ENCODE measurements at regions not wholly inside any gene's neighbourhood (a gene's known extent, or its start where the extent isn't known, plus 50 kb on each side); places are given as distances from the start of the nearest gene placed in this dataset.

GRCh38 chr9:81532251-81532650 lies 157.1 kb downstream of the TLE1 start:
- DNase-seq: no peak

DNA sequence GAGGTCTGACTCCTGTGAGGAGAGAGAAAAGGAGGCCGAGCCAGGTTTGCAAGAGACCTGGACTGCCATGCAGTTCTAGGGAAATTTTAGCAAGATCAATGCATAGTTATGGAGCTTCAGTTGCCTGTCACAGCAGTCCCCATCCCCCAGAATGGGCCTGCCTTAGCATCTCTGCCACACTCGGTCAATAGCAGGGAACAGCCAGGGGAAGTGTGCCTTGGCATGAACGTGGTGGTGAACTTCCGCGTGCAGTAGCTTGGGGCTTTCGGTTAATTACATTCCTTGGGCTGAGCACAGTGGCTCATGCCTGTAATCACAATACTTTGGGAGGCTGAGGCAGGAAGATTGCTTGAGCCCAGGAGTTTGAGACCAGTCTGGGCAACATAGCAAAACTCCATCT lies 157.8 kb downstream of the TLE1 start:
- no peak for DNase-seq

GRCh38 chr9:81530846-81531245 lies 158.5 kb downstream of the TLE1 start:
- DNase-seq: no peak

GRCh38 chr9:81530310-81530810 lies 159.0 kb downstream of the TLE1 start:
- no peak for DNase-seq

DNA sequence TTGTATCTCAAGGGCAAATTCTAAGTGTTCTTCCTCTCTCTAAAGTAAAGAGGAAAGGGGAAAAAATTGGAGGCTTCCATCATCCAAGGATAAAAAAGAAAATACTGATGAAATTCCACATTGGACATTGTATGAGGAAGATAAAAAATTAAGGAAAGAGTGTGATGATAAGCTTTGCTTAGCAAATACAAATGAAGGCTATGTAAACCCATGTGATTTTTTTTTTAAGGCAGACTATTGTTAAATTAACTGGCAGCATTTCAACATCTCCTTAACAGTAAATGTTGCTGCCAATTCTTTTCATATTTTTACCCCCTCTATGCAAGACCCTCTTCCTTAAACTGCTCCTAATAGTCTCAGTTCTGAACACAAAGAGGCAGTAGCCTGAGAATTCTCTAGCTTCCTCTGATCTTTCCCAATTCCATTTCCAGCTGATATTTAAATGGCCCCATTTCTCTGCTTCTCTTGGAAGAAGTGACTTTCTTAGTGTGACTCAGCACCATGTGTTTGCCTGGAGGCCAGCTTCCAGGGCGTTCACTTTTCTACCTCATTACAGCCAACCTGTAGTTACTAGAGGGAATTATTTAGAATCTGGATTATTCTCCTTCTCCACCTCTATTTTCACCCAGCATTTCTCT lies 159.7 kb downstream of the TLE1 start:
- DNase-seq: no peak

- DNase-seq: no peak
Observed at GRCh38 chr9:81526587-81526986, 162.8 kb downstream of the TLE1 start.

DNA sequence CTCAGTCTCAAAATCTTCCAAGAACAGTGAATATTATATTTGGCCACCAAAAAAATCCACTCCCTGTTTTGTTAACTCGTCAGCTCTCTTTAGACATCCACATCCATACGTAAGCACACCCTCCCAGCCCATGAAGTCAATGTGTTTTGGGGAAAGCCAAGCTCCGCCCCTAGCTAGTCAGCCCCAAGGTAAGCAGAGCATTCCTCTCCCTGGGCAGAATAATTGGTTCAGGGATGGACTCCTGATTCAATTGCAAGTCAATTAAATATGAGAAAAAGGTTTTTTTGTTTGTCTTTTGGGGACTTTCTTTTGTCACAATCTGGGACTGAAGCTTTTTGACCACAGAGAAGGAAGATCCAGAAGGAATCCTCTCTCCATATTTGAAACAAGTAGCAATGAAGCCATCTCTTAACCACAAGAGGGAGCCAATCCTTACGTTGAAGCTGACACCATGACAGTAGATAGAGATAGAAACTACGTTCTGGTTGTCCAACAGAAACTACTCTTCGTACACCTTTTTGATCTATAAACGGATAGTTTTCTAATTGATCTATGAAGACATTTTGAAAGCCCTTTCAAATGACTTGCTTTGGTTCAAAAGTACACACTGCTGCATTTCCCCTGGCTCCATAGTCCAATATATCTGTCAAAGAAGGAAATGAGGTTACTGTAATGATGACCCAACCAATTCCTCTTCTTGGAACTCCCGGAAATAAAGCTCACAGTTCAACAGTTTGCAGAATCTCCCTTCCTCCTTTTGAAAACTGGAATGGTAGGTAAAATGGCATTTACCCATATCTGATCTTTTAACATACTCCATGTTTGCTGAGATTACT lies 166.4 kb downstream of the TLE1 start:
- no peak for DNase-seq

- DNase-seq: no peak
Observed at GRCh38 chr9:81521892-81522291, 167.5 kb downstream of the TLE1 start.

DNA sequence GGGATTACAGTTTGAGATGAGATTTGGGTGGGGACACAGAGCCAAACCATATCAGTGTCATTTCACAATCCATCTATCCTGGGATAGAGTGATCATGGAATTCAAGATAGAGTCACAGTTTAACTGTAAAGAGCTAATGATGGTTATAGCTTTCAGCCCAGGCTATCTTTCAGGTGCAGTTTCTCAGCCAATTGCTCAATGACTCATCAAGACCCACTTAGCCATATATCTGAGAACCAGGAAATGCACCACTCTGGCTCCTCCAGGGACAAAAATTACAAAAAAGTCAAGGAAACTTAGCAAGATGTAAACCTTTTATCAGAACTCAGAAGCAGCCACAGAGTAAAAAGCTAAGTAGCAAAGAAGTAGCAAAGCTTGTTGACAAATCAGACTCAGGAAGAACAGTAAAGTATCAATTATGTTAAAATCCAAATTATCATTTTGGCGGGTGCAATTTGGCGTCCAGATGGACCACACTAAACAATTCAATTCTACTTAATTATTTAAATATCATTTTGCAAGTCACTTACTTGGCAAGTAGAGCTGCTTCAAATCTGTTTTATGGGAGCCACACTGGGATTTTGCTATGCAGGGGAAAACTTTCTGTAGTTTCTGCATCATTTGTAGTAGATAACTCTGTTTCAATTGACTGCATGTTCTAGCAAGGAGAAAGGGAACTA lies 169.4 kb downstream of the TLE1 start:
- no peak for DNase-seq

- DNase-seq: no peak
Observed at GRCh38 chr9:81517954-81518353, 171.4 kb downstream of the TLE1 start.

- no peak for DNase-seq
Observed at GRCh38 chr9:81513059-81513458, 176.3 kb downstream of the TLE1 start.

DNA sequence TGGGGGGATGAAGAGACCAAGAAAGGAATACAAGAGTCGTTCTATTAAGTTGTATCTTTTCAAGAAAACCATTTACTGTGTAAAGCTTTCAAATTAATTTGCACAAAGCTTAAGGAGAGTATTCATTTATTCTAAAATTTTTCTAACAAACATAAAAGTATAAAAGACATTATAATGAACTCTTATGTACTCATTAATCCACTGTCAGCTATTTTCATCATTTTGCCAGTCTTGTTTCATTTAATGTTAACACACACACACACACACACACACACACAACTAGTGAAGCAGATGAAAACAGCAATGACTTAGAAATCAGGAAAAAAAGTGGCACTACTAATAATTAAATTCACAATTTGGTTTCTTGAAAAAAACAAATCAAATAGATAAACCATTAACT lies 176.7 kb downstream of the TLE1 start:
- no peak for DNase-seq

DNA sequence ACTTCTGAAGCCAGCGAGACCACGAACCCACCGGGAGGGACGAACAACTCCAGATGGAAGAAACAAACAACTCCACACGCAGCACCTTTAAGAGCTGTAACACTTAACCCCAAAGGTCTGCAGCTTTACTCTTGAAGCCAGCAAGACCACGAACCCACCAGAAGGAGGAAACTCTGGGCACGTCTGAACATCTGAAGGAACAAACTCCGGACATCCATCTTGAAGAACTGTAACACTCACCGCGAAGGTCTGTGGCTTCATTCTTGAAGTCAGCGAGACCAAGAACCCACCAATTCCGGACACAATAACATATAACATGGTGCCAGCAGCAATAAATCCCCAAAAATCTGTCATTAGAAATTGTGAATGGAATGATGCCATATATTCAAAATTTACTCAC lies 180.9 kb downstream of the TLE1 start:
- DNase-seq: no peak

- no peak for DNase-seq
Observed at GRCh38 chr9:81506941-81507864, 182.1 kb downstream of the TLE1 start.

DNA sequence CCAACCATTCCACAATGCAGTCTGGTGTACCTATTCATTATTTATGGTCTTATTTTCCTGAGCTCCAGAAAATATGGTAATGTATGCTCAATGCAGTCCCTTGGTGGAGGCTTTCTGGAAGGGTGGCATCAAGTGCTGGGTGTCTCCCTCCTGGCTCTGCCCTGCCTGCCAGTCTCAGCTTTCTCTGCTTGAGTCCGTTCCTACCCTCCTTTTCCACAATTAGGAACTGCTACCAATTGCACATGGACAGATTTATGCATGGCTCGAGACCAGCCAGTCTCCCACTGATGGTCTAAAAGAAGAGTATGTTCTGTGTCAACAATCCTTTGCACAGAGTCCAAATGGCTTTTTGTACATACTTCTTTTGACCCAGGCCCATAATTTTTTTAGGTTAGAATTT lies 189.8 kb downstream of the TLE1 start:
- no peak for DNase-seq

DNA sequence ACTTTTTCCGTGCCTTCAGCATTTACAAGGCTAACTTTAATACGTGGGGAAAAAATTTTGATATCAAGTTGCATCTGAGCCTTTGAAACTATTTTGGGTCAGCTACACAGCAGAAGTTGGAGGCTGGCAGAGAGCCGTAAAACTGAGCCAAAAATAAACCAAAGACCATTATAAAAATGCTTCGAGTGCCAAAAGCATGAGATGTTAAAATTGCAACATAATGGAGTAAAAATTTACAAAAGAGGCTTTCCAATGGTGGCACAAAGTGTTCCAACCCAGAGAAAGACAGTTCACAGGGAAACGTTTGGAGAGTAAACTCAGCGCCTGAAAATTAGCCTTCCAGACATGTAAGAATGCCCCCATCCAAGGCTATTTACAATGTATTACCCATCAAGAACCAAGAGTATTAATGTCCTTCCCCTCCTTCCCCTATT lies 190.3 kb downstream of the TLE1 start:
- DNase-seq: no peak

GRCh38 chr9:81498576-81498975 lies 190.8 kb downstream of the TLE1 start:
- DNase-seq: no peak

DNA sequence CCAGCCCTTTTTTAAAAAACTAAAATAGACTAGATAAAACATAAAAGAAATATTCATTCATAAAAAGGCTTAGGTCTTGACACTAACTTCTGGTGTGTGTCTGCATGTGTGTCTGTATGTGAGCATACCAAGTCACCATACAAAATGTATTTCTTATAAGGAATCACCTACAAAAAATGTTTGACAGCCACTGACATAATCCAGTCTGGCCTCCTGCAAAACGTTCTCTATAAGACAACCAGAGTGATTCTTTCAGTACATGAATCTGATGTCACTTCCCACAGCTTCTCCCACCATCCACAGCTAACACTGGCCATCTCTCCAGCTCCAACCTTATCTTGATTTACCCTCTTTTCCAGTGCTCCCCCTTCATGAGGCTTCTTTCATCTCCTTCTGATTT lies 192.3 kb downstream of the TLE1 start:
- DNase-seq: no peak

- no peak for DNase-seq
Observed at GRCh38 chr9:81492710-81493447, 196.5 kb downstream of the TLE1 start.

GRCh38 chr9:81490605-81491331 lies 198.6 kb downstream of the TLE1 start:
- DNase-seq: no peak

- DNase-seq: no peak
Observed at GRCh38 chr9:81489046-81489445, 200.3 kb downstream of the TLE1 start.
